CD14-positive monocyte (primary cell): ENCODE measurements at regions not wholly inside any gene's neighbourhood (a gene's known extent, or its start where the extent isn't known, plus 50 kb on each side); places are given as distances from the start of the nearest gene placed in this dataset.

Source experiments
- DNase-seq, 3 donors: peaks; one replicate each; pipeline ENCODE4 v3.0.0-alpha.2; 2011 to 2022
- H2AFZ ChIP-seq: 2 replicates; pipeline ENCODE4 v1.6.0; 2012; ENCODE audit warnings: mild to moderate bottlenecking, low read depth, low read length, inconsistent platforms; ENCODE audit not compliant: insufficient read depth, poor library complexity, severe bottlenecking
- H3K27ac ChIP-seq, 2 donors: 1 replicate in 1 of 2; 2 replicates in 1 of 2; pipeline ENCODE4 v1.5.1; 2012 to 2013; ENCODE audit warnings: low read length in 2 of 2, control low read depth in 1 of 2, inconsistent platforms in 1 of 2, low read depth in 1 of 2, mild to moderate bottlenecking in 1 of 2
- H3K27me3 ChIP-seq, 2 donors: one replicate each; pipeline versions ENCODE4 v1.6.0 to v1.6.1; 2011 to 2013; ENCODE audit warnings: low read length in 2 of 2; ENCODE audit not compliant: control insufficient read depth in 2 of 2, insufficient read depth in 2 of 2
- H3K36me3 ChIP-seq, 2 donors: replicated peaks in 1 of 2; 1 replicate in 1 of 2; 2 replicates in 1 of 2; pipeline versions ENCODE4 v1.5.1 to v1.6.1; 2012 to 2013; ENCODE audit warnings: low read length in 2 of 2, control low read depth in 1 of 2, inconsistent platforms in 1 of 2, mild to moderate bottlenecking in 1 of 2; ENCODE audit not compliant: insufficient read depth in 2 of 2, control insufficient read depth in 1 of 2
- H3K4me1 ChIP-seq, 2 donors: 1 replicate in 1 of 2; 2 replicates in 1 of 2; pipeline versions ENCODE4 v1.5.1 to v1.6.1; 2012 to 2013; ENCODE audit warnings: low read length in 2 of 2, control low read depth in 1 of 2, inconsistent platforms in 1 of 2, mild to moderate bottlenecking in 1 of 2, moderate library complexity in 1 of 2; ENCODE audit not compliant: insufficient read depth in 2 of 2, control insufficient read depth in 1 of 2
- H3K4me2 ChIP-seq: replicated peaks from 2 replicates; pipeline ENCODE3; 2012; ENCODE audit warnings: low read length, moderate library complexity, mild to moderate bottlenecking; ENCODE audit not compliant: poor library complexity, severe bottlenecking; ENCODE audit errors: extremely low read depth
- H3K4me3 ChIP-seq, 3 experiments: fragments of 200-600 bp in 1 of 3; sonication (generic) in 1 of 3; replicated peaks in 1 of 3; 1 replicate in 2 of 3; 2 replicates in 1 of 3; pipeline ENCODE4 v1.5.1; 2011 to 2013; ENCODE audit warnings: low read length in 3 of 3, mild to moderate bottlenecking in 3 of 3, control low read depth in 2 of 3, low read depth in 2 of 3, inconsistent platforms in 1 of 3, moderate library complexity in 1 of 3
- H3K79me2 ChIP-seq: 2 replicates; pipeline ENCODE4 v1.6.0; 2012; ENCODE audit warnings: mild to moderate bottlenecking, control low read depth, inconsistent platforms, low read length, moderate library complexity; ENCODE audit not compliant: insufficient read depth
- H3K9ac ChIP-seq: 2 replicates; pipeline ENCODE4 v1.6.0; 2017; ENCODE audit warnings: low read length, mild to moderate bottlenecking; ENCODE audit not compliant: insufficient read depth, poor library complexity, severe bottlenecking
- H3K9me3 ChIP-seq, 2 donors: replicated peaks in 1 of 2; 1 replicate in 1 of 2; 2 replicates in 1 of 2; pipeline versions ENCODE4 v1.5.1 to v1.6.1; 2012 to 2013; ENCODE audit warnings: low read length in 2 of 2, control low read depth in 1 of 2; ENCODE audit not compliant: control insufficient read depth in 1 of 2, insufficient read depth in 1 of 2
- H4K20me1 ChIP-seq: 2 replicates; pipeline ENCODE4 v1.6.0; 2012; ENCODE audit warnings: mild to moderate bottlenecking, low read length, control low read depth, moderate library complexity; ENCODE audit not compliant: insufficient read depth
- H3K27ac Mint-ChIP-seq, 7 donors: one replicate each; pipeline ENCODE4 v1.8.0; 2020; ENCODE audit warnings: mild to moderate bottlenecking in 7 of 7, mixed read lengths in 7 of 7, moderate library complexity in 6 of 7, inconsistent platforms in 2 of 7
- H3K27me3 Mint-ChIP-seq, 3 donors: one replicate each; pipeline ENCODE4 v1.8.0; 2021 to 2022; ENCODE audit warnings: low read depth in 3 of 3, mild to moderate bottlenecking in 3 of 3, mixed read lengths in 3 of 3, moderate library complexity in 3 of 3, inconsistent platforms in 1 of 3
- H3K36me3 Mint-ChIP-seq, 2 donors: one replicate each; pipeline ENCODE4 v1.8.0; 2020; ENCODE audit warnings: mixed read lengths in 2 of 2, inconsistent platforms in 1 of 2, mild to moderate bottlenecking in 1 of 2
- H3K4me1 Mint-ChIP-seq: one replicate; pipeline ENCODE4 v1.8.0; 2020; ENCODE audit warnings: mild to moderate bottlenecking, mixed read lengths
- H3K4me3 Mint-ChIP-seq, 2 donors: one replicate each; pipeline ENCODE4 v1.8.0; 2020; ENCODE audit warnings: mild to moderate bottlenecking in 2 of 2, mixed read lengths in 2 of 2, moderate library complexity in 1 of 2
- H3K9me3 Mint-ChIP-seq, 7 donors: one replicate each; pipeline ENCODE4 v1.8.0; 2020 to 2022; ENCODE audit warnings: mixed read lengths in 7 of 7, mild to moderate bottlenecking in 6 of 7, moderate library complexity in 6 of 7, inconsistent platforms in 2 of 7
- CTCF ChIP-seq: fragments of 200-600 bp; IDR thresholded peaks from one replicate; pipeline ENCODE4 v1.8.0; 2022; ENCODE audit warnings: antibody characterized with exemption, mild to moderate bottlenecking
- WGBS: methylation state at CpG from one replicate; pipeline ENCODE4 v1.1.5; 2013; ENCODE audit warnings: missing lambda C conversion rate; ENCODE audit not compliant: insufficient coverage; 5-methylcytosine and 5-hydroxymethylcytosine counted together
- intact Hi-C, 2 donors: fragments of 100-400 bp; cut with micrococcal nuclease; formaldehyde crosslinking; loops; one replicate each; pipeline versions ENCODE4 v1.15.0 to v1.15.1; 2023

DNA sequence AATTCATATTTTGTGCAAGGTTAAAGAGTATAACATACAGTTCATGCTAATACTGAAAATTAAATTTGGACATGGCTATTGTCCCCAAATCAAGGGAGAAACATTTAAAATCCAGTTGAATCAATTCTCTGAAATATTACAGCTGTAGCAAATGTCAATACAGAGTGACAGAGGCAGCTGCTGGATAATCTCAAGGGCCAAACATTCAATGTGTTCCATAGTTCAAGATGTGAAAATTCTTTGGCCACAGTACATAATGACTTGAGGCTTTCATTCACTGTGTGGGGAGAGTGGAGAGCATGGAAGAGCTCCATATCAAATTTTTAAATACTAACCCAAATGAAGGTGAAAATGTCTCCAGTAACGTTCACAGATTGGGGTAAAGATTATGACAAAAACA lies 1192.8 kb upstream of the CADM2 start:
- H3K27ac Mint-ChIP-seq, result no peak overlapping the region
- no peak overlapping the region for H3K4me3 ChIP-seq
- intact Hi-C loops, result no loop called here
- H3K4me1 ChIP-seq, result no peaks in the 10 kb centered on the region
- H3K9me3 Mint-ChIP-seq, result peaks cover 0 to 16% (median 2%) of the 10 kb centered on the region in 7 donors
- TF ChIP-seq CTCF, result no peak
- no peaks in the 10 kb centered on the region for H3K27me3 Mint-ChIP-seq
- H3K9me3 ChIP-seq, result peaks cover 0 to 16% of the 10 kb centered on the region in 2 donors
- no peaks in the 10 kb centered on the region for H3K79me2 ChIP-seq
- WGBS, result no CpG with 5 or more reads among the region's 1 CpG
- no peaks in the 10 kb centered on the region for H3K36me3 ChIP-seq
- no peak overlapping the region for H2AFZ ChIP-seq
- H3K4me2 ChIP-seq, result no peak overlapping the region
- H3K4me3 Mint-ChIP-seq, result no peak overlapping the region
- no peaks in the 10 kb centered on the region for H3K4me1 Mint-ChIP-seq
- H3K27me3 ChIP-seq, result no peaks in the 10 kb centered on the region
- H4K20me1 ChIP-seq, result no peaks in the 10 kb centered on the region
- H3K36me3 Mint-ChIP-seq, result no peaks in the 10 kb centered on the region
- no peak overlapping the region for H3K9ac ChIP-seq
- H3K27ac ChIP-seq, result no peak overlapping the region
- no peak for DNase-seq

- H3K27me3 ChIP-seq, result no peaks in the 10 kb centered on the region
- no peaks in the 10 kb centered on the region for H3K36me3 Mint-ChIP-seq
- no peaks in the 10 kb centered on the region for H4K20me1 ChIP-seq
- H3K4me3 Mint-ChIP-seq, result no peak overlapping the region
- no peak for TF ChIP-seq CTCF
- WGBS, result 91% methylated on average over 14 of the region's 17 CpGs
- H3K36me3 ChIP-seq, result no peaks in the 10 kb centered on the region
- H3K9me3 Mint-ChIP-seq, result peaks cover 0 to 11% (median 2%) of the 10 kb centered on the region in 7 donors
- no peak overlapping the region for H3K27ac ChIP-seq
- no peaks in the 10 kb centered on the region for H3K4me1 Mint-ChIP-seq
- H3K27me3 Mint-ChIP-seq, result no peaks in the 10 kb centered on the region
- H3K27ac Mint-ChIP-seq, result no peak overlapping the region
- H3K4me3 ChIP-seq, result no peak overlapping the region
- no peaks in the 10 kb centered on the region for H3K4me1 ChIP-seq
- intact Hi-C loops, result no loop called here
- no peaks in the 10 kb centered on the region for H3K79me2 ChIP-seq
- no peak overlapping the region for H3K9ac ChIP-seq
- H3K4me2 ChIP-seq, result no peak overlapping the region
- peaks cover 0 to 13% of the 10 kb centered on the region in 2 donors for H3K9me3 ChIP-seq
- DNase-seq, result no peak
- no peak overlapping the region for H2AFZ ChIP-seq
Measured at GRCh38 chr3:83769791-83770663, 1188.8 kb upstream of the CADM2 start.
